HG02973 (cell line): ENCODE measurements at regions not wholly inside any gene's neighbourhood (a gene's known extent, or its start where the extent isn't known, plus 50 kb on each side); places are given as distances from the start of the nearest gene placed in this dataset.
"Not testable (repeated sequence)": the region's sequence is repeated elsewhere in the genome, so short reads cannot be mapped to it uniquely, and the experiment has no call there.

Experiments
- ATAC-seq: cut with Tn5 transposase; IDR thresholded peaks from one replicate; pipeline ENCODE4 v1.9.1; 2021; ENCODE audit warnings: moderate library complexity; ENCODE audit not compliant: unreplicated experiment

- no peak for ATAC-seq
These were observed 54.8 kb upstream of the NDUFV2 start for GRCh38 chr18:9047715-9048114.

- no peak for ATAC-seq
These were observed 54.3 kb upstream of the NDUFV2 start for GRCh38 chr18:9048236-9048635.

- no peak for ATAC-seq
These were observed 53.5 kb upstream of the NDUFV2 start for GRCh38 chr18:9048808-9049494.

GRCh38 chr18:9049495-9049809 is 53.0 kb upstream of the NDUFV2 start:
- ATAC-seq = no peak

GRCh38 chr18:9050628-9051284 is 51.7 kb upstream of the NDUFV2 start:
- not testable (repeated sequence) for ATAC-seq
